Amniotic stem cell (primary cell): ENCODE measurements at regions not wholly inside any gene's neighbourhood (a gene's known extent, or its start where the extent isn't known, plus 50 kb on each side); places are given as distances from the start of the nearest gene placed in this dataset.

Experiments used
- DNase-seq: peaks from one replicate; lab custom pipeline; 2025; lab: John Stamatoyannopoulos, UW

- no peak for DNase-seq
Measured at GRCh38 chr7:142409471-142409870, 151.6 kb upstream of the PRSS58 start.

DNA sequence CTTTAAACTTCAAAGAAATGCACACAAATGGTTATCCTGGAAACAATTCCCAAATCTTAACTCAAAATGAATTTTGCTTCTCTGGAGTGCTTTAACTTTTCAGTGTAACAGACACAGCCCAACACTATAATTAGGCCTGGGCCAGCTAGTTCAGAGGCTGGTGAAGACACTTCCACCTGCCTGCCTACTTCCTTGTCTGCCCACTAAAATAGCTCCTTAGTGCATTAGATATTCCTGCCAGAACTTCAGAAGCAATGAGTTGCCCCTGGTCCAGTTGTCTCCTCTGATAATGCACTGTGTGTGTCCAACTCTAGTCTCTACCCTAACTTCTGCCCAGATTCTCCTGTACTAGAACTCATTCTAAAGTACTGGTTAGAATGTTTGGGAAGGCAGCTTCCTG, 150.9 kb upstream of the PRSS58 start:
- no peak for DNase-seq

- no peak for DNase-seq
Measured at GRCh38 chr7:142407939-142408570, 150.2 kb upstream of the PRSS58 start.

- no peak for DNase-seq
Measured at GRCh38 chr7:142405122-142405765, 147.4 kb upstream of the PRSS58 start.

DNA sequence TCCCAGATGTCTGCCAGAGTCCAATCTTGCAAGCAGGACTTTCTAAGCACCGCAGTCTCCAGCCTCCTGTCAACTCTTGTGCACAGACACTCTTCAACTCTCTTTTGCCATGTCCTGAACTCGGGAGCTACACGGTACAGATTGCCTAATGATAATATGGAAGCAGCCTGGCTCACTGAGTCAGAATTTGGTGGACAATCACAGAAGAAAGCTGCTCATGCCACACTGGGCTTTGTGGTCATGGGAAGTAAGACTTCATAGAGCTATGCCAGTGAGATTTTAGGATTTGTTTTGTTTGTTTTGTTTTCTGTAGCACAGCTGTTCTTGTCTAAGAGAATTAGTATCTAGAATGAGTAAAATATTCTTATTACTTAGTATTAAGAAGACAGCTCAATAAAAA, 144.1 kb upstream of the PRSS58 start:
- no peak for DNase-seq

- DNase-seq, result no peak
Measured at GRCh38 chr7:142400042-142400533, 142.2 kb upstream of the PRSS58 start.

DNA sequence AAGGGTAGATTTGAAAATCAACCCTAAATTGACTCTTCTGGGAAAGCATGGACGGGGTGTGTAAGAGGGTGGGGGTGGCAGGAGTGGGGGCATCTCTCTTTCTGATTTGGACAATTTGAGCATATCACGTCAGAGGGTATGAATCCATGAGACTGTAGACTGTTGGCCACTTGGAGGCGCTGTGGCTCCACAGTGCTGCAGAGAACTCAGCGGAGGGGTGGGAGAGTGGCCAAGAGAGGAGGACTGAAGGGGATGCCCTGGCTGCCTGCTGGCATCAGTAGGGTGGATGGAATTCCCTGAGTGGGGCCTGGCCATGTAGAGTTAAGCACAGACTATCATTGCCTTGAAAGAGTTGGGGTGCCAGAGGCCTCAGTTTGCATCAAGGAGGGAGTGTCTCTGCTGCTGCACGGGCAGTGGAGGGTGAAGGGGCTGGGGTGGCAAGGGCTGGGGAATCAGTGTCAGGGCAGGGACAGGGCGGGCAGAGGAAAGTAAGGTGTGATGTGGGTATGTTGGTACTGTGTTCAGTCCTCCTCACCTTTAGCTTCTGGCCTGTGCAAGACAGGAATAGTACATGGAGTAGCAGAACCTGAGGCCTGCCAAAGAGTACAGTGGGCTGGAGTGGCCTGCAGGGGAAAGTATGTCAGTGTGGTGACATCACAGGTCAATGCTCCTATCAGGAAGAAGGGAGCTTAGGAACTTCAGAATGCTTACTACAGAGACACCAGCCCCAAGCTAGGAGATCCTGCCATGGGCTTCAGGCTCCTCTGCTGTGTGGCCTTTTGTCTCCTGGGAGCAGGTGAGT, 133.5 kb upstream of the PRSS58 start:
- DNase-seq, result no peak

- no peak for DNase-seq
Measured at GRCh38 chr7:142389544-142389943, 131.7 kb upstream of the PRSS58 start.

DNA sequence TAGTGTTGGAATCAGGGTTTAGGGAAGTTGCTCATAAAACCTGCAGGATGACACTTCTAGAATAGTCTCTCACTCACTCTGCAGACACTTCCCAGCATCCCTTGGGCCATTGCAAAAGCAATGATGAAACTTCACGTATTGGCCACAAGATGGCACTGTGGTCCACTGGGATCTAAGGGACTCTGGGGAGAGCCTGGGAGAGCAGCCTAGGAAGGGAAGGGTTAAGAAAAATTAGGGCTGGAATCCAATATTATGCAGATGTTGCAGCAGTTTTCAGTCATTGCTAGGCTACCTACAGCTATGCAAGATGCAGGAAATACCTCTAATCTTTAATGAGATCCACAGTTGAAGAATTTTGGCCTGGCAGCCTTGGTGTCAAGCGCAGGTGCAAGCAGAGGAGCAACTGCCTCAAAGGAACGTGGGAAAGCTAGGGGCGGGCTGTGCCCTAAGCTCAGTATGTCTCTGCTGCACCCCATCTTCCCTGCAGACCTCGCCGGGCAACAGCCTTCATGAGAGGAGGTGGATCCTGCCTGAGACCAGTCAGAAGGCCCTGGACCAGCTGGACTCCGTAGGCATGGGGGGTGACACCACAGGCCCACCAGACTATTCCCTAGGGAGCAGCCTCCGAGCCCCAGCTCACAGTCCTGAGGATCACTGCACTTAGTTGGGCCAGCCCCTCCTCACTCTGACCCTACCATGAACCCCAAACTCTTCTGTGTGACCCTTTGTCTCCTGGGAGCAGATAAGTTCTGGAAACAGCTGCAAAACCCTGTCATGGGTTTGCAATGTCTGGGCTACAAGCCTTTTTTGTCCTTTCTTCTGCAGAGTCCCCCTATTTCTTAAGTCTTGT, 127.9 kb upstream of the PRSS58 start:
- DNase-seq, result peak; percentile 31

DNA sequence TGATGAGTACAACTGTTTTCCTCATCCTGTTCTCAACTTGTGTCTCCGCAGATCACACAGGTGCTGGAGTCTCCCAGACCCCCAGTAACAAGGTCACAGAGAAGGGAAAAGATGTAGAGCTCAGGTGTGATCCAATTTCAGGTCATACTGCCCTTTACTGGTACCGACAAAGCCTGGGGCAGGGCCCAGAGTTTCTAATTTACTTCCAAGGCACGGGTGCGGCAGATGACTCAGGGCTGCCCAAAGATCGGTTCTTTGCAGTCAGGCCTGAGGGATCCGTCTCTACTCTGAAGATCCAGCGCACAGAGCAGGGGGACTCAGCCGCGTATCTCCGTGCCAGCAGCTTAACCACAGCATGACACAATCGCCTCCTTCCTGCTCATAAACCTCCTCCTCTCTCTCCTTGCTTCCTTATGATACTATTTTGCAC, 126.7 kb upstream of the PRSS58 start:
- peak; percentile 59 for DNase-seq

- no peak for DNase-seq
Measured at GRCh38 chr7:142383841-142384492, 126.1 kb upstream of the PRSS58 start.

DNA sequence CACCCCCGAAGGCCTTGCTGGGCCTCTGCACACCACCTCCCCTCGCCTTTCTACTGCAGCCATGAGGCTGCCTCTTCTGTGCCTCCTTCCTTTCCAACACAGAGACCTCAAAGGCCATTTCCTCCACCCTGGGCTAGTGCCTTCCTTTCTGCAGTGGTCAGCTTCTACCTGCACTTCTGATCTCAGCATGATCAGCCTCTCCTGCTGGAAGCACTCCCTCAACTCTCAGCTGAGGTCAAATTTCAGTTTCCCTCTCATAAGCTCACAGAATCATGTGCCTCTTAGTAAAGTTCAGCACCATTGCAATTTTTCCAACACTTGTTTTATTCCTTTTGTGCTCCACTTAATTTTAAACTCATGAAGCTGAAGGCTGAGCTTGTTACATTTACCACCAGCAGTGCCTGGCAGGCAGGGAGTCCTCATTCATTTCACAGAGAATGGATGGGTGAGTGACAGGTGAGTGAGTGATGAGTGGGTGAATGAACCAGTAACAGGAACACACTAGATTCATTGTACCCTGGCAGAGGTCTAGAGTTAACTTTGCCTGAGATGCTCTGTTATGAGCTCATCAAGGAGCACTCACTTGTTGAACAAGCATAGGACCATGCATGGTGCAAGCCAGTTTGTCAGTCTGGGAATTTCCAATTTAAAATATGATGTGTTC, 124.0 kb upstream of the PRSS58 start:
- no peak for DNase-seq

DNA sequence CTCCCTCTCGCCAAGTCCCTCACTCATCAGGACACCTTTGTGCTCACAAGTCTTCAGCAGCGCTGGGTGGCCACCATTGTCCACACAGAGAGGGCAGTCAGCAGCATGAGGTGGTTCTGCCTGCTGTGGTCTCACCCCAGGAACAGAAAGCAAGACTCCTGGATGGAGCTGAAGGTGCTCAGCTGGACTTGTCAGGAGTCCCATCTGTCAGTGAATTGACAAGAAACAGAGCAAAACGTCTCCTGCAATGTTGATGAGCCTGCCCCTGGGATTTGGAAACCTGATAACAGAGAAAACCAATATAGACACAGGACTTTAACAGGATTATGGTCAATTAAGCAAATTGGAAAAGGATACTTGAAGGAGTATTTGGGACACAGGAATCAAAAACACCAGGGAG, 122.2 kb upstream of the PRSS58 start:
- no peak for DNase-seq

DNA sequence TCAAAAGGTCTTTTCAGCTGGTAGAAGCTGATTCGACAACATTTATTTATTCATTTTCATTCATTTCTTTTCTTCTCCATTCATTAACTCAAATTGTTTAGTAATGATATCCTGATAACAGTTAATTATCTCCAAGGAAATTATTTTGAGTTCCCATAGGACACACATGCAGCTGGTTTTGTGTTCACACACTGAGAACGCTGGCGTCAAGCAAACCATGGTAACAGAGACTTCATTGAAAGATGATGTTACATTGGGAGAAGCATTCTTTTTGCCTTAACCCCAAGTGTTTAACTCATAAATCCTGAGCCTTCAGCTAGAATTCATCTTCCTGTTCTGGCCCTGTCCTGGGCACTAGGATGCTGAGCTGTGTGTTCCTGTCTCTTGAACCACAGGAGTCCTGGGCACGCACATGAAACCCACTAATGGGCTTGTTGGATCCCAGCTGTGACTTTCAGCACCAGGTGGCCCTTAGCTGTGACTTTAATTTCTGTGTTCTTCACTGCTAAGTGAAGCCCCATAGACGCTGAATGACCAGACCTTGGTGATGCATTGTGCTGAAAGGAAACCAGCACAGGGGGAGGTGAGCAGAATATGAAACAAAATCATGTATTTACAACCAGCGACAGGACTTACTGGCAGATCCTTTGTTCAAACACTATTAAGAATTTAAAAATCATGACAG, 121.5 kb upstream of the PRSS58 start:
- no peak for DNase-seq

GRCh38 chr7:142377567-142377966, 119.7 kb upstream of the PRSS58 start:
- DNase-seq, result no peak

- no peak for DNase-seq
Measured at GRCh38 chr7:142376356-142376997, 118.6 kb upstream of the PRSS58 start.

DNA sequence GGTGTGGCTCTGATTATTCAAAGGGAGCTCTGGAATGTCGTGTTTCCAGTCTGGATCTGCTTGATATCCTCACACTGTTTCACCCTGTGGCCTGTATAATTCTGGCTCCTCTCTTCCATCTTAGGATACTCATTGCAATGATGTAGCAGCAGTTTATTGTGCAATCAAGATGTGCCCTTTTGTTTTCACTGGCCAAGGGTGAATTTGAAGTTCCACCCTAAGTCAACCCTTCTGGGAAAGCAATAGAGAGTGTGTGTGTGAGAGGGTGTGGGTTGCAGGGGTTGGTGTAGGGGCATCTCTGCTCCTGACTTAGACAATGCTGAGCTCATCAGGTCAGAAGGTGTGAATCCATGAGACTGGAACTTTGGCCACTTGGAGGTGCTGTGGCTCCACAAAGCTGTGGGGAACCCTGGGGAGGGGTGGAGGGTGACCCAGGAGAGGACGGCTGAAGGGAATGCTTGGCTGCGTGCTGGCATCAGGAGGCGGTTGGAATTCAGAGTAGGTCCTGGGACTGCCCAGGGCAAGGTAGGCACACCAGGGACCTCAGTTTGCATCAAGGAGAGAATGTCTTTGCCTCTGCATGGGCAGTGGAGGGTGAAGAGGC, 118.0 kb upstream of the PRSS58 start:
- DNase-seq, result no peak

DNA sequence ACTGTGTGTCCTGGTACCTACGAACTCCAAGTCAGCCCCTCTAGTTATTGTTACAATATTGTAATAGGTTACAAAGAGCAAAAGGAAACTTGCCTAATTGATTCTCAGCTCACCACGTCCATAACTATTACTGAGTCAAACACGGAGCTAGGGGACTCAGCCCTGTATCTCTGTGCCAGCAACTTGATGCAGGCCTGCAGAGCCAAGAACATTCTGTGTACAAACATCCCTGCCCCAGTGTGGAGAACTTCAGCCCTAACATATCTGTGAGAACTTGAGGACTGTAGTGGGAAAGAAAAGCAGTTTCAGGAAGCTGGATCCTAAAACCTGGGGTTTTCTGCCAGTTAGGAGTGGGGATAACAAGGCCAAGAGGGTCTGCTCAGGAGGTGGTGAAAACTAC, 114.9 kb upstream of the PRSS58 start:
- DNase-seq, result no peak

DNA sequence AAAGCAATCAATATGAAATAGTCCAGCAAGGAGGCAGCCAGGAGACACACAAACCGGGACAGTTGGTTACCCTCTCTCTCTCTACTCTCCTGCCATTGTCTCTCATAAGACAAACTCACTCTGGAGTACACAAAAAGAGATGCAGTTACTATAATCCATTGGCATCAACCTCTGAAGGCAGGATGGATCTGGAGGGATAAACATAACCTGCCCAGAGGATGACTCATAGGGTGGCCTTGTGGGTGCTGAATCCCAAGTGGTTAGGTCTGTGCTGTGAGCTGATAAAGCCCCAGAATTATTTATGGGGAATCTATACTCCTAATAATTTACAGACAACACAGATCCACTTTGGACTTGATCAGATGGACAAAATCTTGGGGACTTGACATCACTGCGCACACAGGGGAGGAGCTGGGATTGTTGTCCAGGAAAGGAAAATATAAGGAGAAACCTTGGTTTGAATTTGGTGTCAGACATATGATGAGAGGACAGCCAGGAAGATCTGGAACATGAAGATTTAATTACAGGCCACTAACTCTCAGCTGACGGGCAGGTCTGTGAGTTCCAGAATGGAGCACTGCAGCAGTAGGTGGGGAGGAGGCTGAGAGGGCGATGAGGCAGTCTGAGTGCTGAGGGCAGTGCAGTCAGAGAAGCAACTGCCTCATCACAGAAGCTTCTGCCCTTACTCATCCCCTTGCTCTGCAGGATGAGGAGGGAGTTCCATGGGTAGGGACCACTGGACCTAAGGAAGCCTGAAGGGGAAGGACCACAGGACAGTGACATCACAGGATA, 113.9 kb upstream of the PRSS58 start:
- DNase-seq, result no peak
